Naive thymus-derived CD8-positive, alpha-beta T cell (primary cell): ENCODE measurements at regions not wholly inside any gene's neighbourhood (a gene's known extent, or its start where the extent isn't known, plus 50 kb on each side); places are given as distances from the start of the nearest gene placed in this dataset.

Source experiments
- ATAC-seq, 2 donors: fragments of 150-1000 bp; cut with Tn5 transposase in 1 of 2; sonication (Bioruptor Pico), chemical (Tn5 transposase) in 1 of 2; 1 replicate in 1 of 2; 2 replicates in 1 of 2; pipeline ENCODE4 v1.10.0; 2021; ENCODE audit warnings: mild to moderate bottlenecking in 2 of 2, moderate library complexity in 2 of 2
- POLR2A ChIA-PET: fragments of 350-600 bp; sonication (Branson Sonifier 250); formaldehyde crosslinking; loops from one replicate; lab custom pipeline; 2021; ENCODE audit warnings: antibody characterized with exemption; lab: Charles Lee
- DNase-seq, 10 donors: peaks; one replicate each; pipeline versions ENCODE4 v3.0.0 to v3.0.0-alpha.2; 2020 to 2022
- H3K27ac Mint-ChIP-seq, 10 donors: one replicate each; pipeline ENCODE4 v1.8.0; 2020 to 2022; ENCODE audit warnings: mild to moderate bottlenecking in 10 of 10, mixed read lengths in 10 of 10, moderate library complexity in 4 of 10, inconsistent platforms in 1 of 10
- H3K27me3 Mint-ChIP-seq, 5 donors: one replicate each; pipeline ENCODE4 v1.8.0; 2021 to 2022; ENCODE audit warnings: mixed read lengths in 5 of 5
- H3K36me3 Mint-ChIP-seq, 3 donors: one replicate each; pipeline ENCODE4 v1.8.0; 2020 to 2022; ENCODE audit warnings: mixed read lengths in 3 of 3, mild to moderate bottlenecking in 2 of 3, inconsistent platforms in 1 of 3
- H3K4me1 Mint-ChIP-seq, 4 donors: one replicate each; pipeline ENCODE4 v1.8.0; 2021 to 2022; ENCODE audit warnings: mixed read lengths in 4 of 4
- H3K4me3 Mint-ChIP-seq, 10 donors: one replicate each; pipeline ENCODE4 v1.8.0; 2020 to 2022; ENCODE audit warnings: mild to moderate bottlenecking in 10 of 10, mixed read lengths in 10 of 10, moderate library complexity in 6 of 10, inconsistent platforms in 1 of 10
- H3K9me3 Mint-ChIP-seq, 9 donors: one replicate each; pipeline ENCODE4 v1.8.0; 2020 to 2022; ENCODE audit warnings: mixed read lengths in 9 of 9, mild to moderate bottlenecking in 3 of 9, inconsistent platforms in 1 of 9, moderate library complexity in 1 of 9

DNA sequence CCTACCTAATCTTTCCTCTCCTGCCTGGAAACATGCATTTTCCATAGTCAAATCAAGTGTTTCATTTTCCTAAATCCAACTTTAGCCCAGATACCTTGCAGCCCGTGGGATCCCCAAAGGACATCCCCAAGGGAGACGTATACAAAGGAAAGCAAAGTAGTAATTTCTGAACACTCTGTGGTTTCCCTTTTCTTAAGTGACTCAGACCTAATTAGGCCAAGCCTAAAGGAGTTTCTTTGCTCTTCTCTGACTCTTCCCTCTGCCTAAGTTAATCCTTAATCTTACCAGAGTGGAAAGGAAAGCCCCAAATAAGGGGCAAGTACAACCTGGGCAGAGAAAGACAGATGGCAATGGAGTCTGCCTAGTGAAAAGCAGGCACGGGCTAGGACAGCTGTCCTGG is 250.3 kb downstream of the SPTSSA start:
- ATAC-seq (no peak), DNase-seq (no peak)
- Mint-ChIP-seq H3K4me3 (no peak overlapping the region), H3K36me3 (no peaks in the 10 kb centered on the region), H3K27me3 (peaks cover 3 to 23% (median 9%) of the 10 kb centered on the region in 5 donors), H3K4me1 (no peaks in the 10 kb centered on the region), H3K27ac (no peak overlapping the region), H3K9me3 (peaks cover 0 to 4% (median 1%) of the 10 kb centered on the region in 9 donors)
- POLR2A ChIA-PET, result no interaction called here

DNA sequence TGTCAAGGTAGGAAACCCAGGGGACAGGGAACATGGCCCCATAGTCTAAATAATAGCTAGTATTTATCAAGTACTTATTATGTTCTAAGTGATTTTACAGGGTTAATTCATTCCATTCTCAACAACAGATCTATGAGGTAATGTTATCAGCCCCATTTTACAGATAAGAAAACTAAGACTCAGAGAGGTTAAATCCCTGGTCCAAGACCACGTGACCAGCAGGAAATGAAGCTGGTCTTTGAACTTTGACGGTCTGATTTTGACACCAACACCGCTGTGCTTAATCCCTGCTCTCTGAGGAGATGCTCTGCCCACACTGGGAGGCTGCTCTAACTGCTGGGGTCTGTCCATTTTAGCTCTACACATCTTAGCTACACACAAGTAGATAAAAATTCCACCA is 253.5 kb downstream of the SPTSSA start:
- Mint-ChIP-seq H3K4me3 (no peak overlapping the region), H3K9me3 (peaks cover 0 to 25% (median 2%) of the 10 kb centered on the region in 9 donors), H3K27me3 (peaks cover 3 to 23% (median 12%) of the 10 kb centered on the region in 5 donors), H3K36me3 (no peaks in the 10 kb centered on the region), H3K27ac (no peak overlapping the region), H3K4me1 (no peaks in the 10 kb centered on the region)
- POLR2A ChIA-PET, result no interaction called here
- DNase-seq (no peak), ATAC-seq (no peak)

DNA sequence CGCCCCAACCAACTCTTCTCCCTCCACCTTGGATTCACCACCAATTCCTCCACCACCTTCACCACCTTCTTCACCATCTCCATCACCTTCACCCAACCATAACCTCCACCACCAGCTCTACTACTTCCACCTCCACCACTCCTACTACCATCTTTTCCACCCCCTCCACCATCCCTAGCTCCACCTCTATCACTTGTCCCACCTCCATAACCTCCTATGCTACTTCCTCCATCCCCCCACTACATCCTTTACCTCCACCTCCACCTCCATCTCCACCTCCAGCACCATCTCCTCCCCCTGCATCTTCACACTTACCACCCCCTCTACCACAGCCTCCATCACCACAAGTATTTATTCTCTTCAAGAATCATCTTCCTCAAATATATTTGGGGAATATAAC is 254.9 kb upstream of the EGLN3 start:
- H3K4me1 Mint-ChIP-seq, result no peaks in the 10 kb centered on the region
- POLR2A ChIA-PET, result no interaction called here
- H3K4me3 Mint-ChIP-seq, result no peak overlapping the region
- ATAC-seq (no peak), DNase-seq (no peak)
- peaks cover 0 to 25% (median 2%) of the 10 kb centered on the region in 9 donors for H3K9me3 Mint-ChIP-seq
- H3K27ac Mint-ChIP-seq, result no peak overlapping the region
- no peaks in the 10 kb centered on the region for H3K36me3 Mint-ChIP-seq
- H3K27me3 Mint-ChIP-seq, result peaks cover 0 to 18% (median 7%) of the 10 kb centered on the region in 5 donors

DNA sequence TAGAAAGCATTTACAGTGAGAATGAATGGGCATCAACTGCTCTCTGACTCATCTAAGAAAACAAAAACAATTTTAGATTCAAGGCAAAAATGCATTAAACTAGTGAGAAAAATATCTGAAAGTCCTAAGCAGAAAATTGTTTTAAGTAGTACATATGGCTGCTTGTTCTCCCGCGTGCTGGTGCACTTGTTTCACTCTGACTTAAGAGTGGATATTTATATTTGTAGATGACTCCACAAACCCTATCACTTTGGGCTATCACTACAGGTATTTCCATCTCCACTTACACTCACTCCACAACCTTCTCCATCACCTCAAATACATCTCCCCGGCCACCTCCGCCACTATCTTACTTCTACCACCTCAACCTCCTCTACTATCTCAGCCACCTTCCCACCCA is 253.9 kb upstream of the EGLN3 start:
- peaks cover 0 to 25% (median 2%) of the 10 kb centered on the region in 9 donors for H3K9me3 Mint-ChIP-seq
- POLR2A ChIA-PET, result no interaction called here
- no peaks in the 10 kb centered on the region for H3K36me3 Mint-ChIP-seq
- H3K27me3 Mint-ChIP-seq, result peaks cover 1 to 24% (median 4%) of the 10 kb centered on the region in 5 donors
- H3K4me3 Mint-ChIP-seq, result no peak overlapping the region
- H3K27ac Mint-ChIP-seq, result no peak overlapping the region
- H3K4me1 Mint-ChIP-seq, result no peaks in the 10 kb centered on the region
- DNase-seq (no peak), ATAC-seq (no peak)

DNA sequence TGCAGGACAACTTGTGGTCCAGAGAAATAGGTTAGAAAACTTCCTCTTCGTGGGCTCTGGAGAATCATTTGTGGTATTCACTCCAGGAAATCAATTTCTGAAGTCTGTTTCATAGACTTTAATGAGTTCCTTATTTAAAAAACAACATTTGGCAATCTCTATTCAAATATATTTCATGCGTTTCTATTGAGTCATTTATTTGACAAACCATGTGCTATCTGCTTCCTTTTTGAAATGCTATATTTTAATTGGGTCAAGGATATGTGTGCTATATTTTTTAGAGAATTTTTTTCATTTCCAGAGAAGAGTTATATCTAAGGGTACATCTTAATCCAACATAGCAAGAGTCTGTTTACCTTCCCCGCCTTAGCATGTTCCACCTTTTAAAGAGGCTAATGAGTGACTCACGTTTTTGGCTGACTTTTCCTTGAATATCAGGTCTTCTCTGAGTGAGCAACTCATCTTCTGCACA is 252.4 kb upstream of the EGLN3 start:
- Mint-ChIP-seq H3K4me1 (no peaks in the 10 kb centered on the region), H3K36me3 (no peaks in the 10 kb centered on the region), H3K27ac (no peak overlapping the region), H3K9me3 (peaks cover 0 to 25% (median 2%) of the 10 kb centered on the region in 9 donors), H3K27me3 (peaks cover 0 to 29% (median 4%) of the 10 kb centered on the region in 5 donors), H3K4me3 (no peak overlapping the region)
- DNase-seq (no peak), ATAC-seq (no peak)
- POLR2A ChIA-PET, result no interaction called here

DNA sequence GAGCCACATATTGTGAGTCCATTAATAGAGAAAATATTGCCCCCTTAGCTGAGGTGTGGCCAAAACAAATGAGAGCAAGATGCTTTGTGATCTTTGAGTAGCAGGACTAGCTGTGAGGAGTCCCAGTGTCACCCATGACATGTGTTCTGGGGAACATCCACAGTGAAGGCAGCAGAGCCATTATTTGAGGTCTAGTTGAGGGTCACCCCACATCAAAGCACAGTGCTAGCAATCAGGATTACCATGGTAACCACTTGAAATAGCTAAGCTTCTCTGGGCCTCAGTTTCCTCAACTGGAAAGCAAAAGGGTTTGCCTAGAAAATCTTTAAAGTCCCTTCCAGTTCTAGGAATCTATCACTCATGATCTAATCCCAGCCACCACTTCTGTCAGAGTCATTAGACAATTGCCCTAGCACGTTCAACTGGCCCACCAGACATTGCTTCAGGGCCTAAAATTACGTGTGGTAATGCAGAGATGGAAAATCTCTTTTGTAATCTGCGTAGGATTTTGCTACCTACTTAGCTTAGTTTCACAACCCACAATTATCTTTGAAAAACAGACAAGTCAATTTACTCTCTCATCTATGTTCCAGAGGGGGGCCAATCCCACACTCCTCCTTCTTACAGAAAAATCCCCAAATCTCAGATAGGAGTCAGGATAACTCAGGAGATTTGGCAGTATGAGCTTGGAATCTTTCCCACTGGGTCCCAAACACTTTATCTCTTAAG is 251.2 kb upstream of the EGLN3 start:
- Mint-ChIP-seq H3K27ac (no peak overlapping the region), H3K9me3 (peaks cover 0 to 25% (median 1%) of the 10 kb centered on the region in 9 donors), H3K36me3 (no peaks in the 10 kb centered on the region), H3K4me3 (no peak overlapping the region), H3K27me3 (peaks cover 5 to 29% (median 10%) of the 10 kb centered on the region in 5 donors), H3K4me1 (no peaks in the 10 kb centered on the region)
- POLR2A ChIA-PET, result no interaction called here
- no peak for DNase-seq
- no peak for ATAC-seq

DNA sequence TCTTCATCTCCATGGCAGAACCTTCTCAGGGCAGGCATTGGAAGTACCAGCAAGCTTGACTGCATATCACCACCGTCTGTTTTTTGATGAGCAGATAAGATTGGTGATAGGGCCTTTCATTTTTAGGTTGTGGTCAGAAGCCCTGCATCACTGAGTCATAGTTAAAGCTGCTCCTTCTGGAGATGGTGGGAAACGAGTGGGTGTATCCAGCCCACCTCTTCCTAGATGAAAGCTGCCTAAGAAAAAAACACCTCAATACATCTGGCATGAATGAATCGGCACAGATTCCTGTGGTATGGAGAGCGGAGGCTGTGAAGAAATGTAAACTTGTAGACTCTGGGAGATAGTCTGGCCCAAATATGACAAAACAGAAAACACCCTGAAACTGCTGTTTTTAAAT is 248.7 kb upstream of the EGLN3 start:
- ATAC-seq, result no peak

DNA sequence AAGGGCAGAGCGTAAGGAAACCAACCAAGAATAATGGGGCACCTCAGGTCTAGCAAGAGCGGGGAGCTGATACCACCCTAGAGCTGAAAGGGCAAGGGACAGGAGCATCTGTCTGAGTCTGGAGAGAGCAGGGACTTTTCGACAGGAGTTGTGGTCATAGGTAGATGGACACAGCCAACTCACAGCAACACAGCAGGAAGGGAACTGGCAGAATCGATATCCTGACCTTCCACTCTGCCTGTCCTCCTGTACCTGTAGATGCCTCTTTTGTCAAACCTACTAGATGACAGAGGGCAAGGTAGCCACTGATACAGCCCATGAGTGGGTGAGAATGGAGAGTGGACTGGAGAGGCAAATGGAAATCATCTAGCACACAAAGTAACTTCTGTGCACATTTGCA is 247.2 kb upstream of the EGLN3 start:
- POLR2A ChIA-PET, result no interaction called here
- peaks cover 0 to 5% (median 3%) of the 10 kb centered on the region in 9 donors for H3K9me3 Mint-ChIP-seq
- H3K27ac Mint-ChIP-seq, result no peak overlapping the region
- no peak for ATAC-seq
- no peaks in the 10 kb centered on the region for H3K4me1 Mint-ChIP-seq
- peaks cover 6 to 34% (median 15%) of the 10 kb centered on the region in 5 donors for H3K27me3 Mint-ChIP-seq
- H3K36me3 Mint-ChIP-seq, result no peaks in the 10 kb centered on the region
- H3K4me3 Mint-ChIP-seq, result no peak overlapping the region
- DNase-seq, result no peak

More for the DNA sequence above, 248.7 kb upstream of the EGLN3 start:
- Mint-ChIP-seq H3K4me3 (no peak overlapping the region), H3K4me1 (no peaks in the 10 kb centered on the region), H3K9me3 (peaks cover 0 to 7% (median 0%) of the 10 kb centered on the region in 9 donors), H3K27ac (no peak overlapping the region), H3K27me3 (peaks cover 7 to 34% (median 13%) of the 10 kb centered on the region in 5 donors), H3K36me3 (no peaks in the 10 kb centered on the region)
- no peak for DNase-seq
- POLR2A ChIA-PET, result no interaction called here

DNA sequence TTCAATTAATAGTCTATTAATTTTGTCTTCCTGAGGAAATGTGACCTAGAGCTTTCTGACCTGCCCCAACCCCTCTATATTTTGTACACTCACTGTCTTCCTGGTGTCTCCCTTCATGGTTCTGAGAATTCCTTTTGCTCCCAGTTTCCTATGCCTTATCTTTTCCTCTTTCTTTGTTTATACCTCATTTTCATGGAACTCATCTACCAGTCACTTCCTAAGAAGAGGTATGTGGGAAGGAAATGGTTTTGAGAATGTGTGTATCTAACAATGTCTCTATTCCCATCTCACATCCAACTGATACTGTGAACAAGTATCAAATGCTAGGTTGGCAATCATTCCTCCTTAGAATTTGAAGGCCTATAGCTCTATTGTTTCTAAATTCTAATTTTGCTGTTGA is 245.1 kb upstream of the EGLN3 start:
- Mint-ChIP-seq H3K27ac (no peak overlapping the region), H3K4me3 (no peak overlapping the region), H3K4me1 (no peaks in the 10 kb centered on the region), H3K27me3 (peaks cover 6 to 32% (median 15%) of the 10 kb centered on the region in 5 donors), H3K36me3 (no peaks in the 10 kb centered on the region), H3K9me3 (peaks cover 0 to 5% (median 3%) of the 10 kb centered on the region in 9 donors)
- DNase-seq, result no peak
- no peak for ATAC-seq
- POLR2A ChIA-PET, result no interaction called here

DNA sequence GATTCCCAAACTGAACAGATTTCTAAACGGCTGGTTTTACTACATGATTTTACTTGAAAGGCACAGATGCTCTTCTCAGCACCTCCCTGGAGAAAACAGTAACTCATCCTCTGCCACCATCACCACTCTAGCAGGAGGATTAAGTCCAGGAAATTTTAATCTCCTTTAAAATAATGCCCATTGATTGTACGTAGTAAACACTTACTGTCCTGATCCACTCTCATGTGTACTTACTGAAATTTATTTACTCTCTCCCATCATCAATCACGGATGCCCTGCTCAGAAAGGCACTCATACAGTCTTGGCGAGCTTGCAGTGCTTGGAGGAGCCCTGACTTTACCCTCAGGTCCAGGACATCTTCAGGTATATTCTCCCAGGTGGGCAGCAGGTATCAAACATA is 239.8 kb upstream of the EGLN3 start:
- POLR2A ChIA-PET, result no interaction called here
- no peak overlapping the region for H3K27ac Mint-ChIP-seq
- ATAC-seq (no peak), DNase-seq (no peak)
- H3K9me3 Mint-ChIP-seq, result peaks cover 0 to 5% (median 2%) of the 10 kb centered on the region in 9 donors
- peaks cover 0 to 2% (median 0%) of the 10 kb centered on the region in 5 donors for H3K27me3 Mint-ChIP-seq
- H3K4me3 Mint-ChIP-seq, result no peak overlapping the region
- H3K36me3 Mint-ChIP-seq, result no peaks in the 10 kb centered on the region
- no peaks in the 10 kb centered on the region for H3K4me1 Mint-ChIP-seq

DNA sequence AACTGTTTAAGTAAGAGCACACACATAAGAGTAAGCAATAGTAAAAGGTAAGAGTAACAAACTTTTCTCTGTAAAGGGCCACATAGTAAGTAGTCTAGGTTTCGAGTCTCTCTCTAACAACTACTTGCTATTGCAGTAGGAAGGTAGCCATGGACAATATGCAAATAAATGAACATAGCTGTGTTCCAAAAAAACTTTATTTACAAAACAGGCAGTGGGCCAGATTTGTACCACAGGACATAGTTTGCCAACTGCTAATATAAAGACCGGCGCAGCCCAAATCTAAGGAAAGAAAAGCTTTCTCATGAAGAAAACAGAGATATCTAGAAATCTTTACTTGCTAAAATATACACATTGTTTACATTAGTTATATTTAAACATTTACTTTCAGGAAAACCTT is 239.0 kb upstream of the EGLN3 start:
- no peak overlapping the region for H3K27ac Mint-ChIP-seq
- DNase-seq, result no peak
- peaks cover 0 to 2% (median 0%) of the 10 kb centered on the region in 5 donors for H3K27me3 Mint-ChIP-seq
- H3K9me3 Mint-ChIP-seq, result peaks cover 0 to 5% (median 2%) of the 10 kb centered on the region in 9 donors
- H3K36me3 Mint-ChIP-seq, result no peaks in the 10 kb centered on the region
- no peak for ATAC-seq
- POLR2A ChIA-PET, result no interaction called here
- H3K4me3 Mint-ChIP-seq, result no peak overlapping the region
- H3K4me1 Mint-ChIP-seq, result no peaks in the 10 kb centered on the region

DNA sequence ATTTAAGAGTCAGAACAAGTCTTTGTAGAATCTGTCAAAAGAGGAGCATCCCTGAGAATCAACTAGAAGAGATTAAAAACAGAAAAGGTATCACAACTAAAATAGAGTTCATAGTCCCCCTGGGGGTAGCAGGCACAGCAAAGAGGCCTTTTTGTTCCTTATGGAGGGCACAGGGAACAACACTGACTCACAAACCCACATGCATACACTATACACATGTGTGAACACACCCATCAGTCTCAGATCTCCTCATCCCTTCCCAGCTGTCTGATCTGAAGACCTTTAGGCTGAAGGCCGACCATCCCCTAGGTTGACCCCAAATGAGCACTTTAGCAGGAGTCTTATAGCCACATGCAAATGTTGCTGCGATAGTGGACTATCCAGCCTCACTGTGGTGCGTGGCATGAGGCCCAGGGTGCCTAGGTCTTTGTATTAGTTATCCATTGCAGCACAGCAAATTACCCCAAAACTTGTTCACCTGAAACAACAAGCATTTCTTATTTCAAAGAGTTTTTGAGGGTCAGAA is 236.7 kb upstream of the EGLN3 start:
- H3K27ac Mint-ChIP-seq, result no peak overlapping the region
- no peaks in the 10 kb centered on the region for H3K36me3 Mint-ChIP-seq
- POLR2A ChIA-PET, result no interaction called here
- ATAC-seq (no peak), DNase-seq (no peak)
- no peaks in the 10 kb centered on the region for H3K4me1 Mint-ChIP-seq
- no peaks in the 10 kb centered on the region for H3K9me3 Mint-ChIP-seq
- H3K27me3 Mint-ChIP-seq, result peaks cover 0 to 8% (median 0%) of the 10 kb centered on the region in 5 donors
- H3K4me3 Mint-ChIP-seq, result peak overlapping the region in 1 of 10 donors; percentile 38

DNA sequence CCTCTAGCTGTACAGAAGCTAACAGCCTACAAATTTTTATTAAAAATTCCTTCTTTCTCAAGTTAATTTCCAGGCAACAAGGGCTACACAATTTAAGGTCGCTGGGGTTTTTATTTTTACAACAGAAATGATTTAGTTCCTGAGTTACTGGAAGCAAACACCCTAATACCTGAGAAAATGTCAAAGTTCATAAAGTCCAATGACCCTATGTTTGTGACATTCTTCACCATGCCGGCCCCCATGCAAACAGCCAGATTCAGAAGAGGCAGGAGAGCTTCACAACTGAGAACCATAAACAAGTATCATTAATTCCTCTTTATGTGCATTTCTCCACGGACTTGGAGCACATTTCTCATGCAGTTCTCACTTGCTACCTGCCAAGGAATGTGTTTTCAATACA is 236.2 kb upstream of the EGLN3 start:
- H3K4me1 Mint-ChIP-seq, result no peaks in the 10 kb centered on the region
- no peak for ATAC-seq
- DNase-seq, result no peak
- no peak overlapping the region for H3K27ac Mint-ChIP-seq
- POLR2A ChIA-PET, result no interaction called here
- no peaks in the 10 kb centered on the region for H3K9me3 Mint-ChIP-seq
- H3K27me3 Mint-ChIP-seq, result peaks cover 0 to 11% (median 0%) of the 10 kb centered on the region in 5 donors
- H3K4me3 Mint-ChIP-seq, result no peak overlapping the region
- H3K36me3 Mint-ChIP-seq, result no peaks in the 10 kb centered on the region
